ENCODE measurements at regions not wholly inside any gene's neighbourhood (a gene's known extent, or its start where the extent isn't known, plus 50 kb on each side); places are given as distances from the start of the nearest gene placed in this dataset.

- H3K27me3 Mint-ChIP-seq, result no peaks in the 10 kb centered on the region
- peaks cover 2% of the 10 kb centered on the region for H3K9me3 Mint-ChIP-seq
- H3K36me3 Mint-ChIP-seq (ENCODE audit: low read depth), result no peaks in the 10 kb centered on the region
- DNase-seq, result no peak
- H3K4me1 Mint-ChIP-seq, result no peaks in the 10 kb centered on the region
- no peak overlapping the region for H3K27ac Mint-ChIP-seq
- no peak overlapping the region for H3K4me3 Mint-ChIP-seq
- ATAC-seq, result no peak
These were observed 157.9 kb upstream of the TAS2R1 start for GRCh38 chr5:9787861-9788600.

GRCh38 chr5:9786380-9787360 lies 156.5 kb upstream of the TAS2R1 start:
- no peak for ATAC-seq
- no peaks in the 10 kb centered on the region for H3K27me3 Mint-ChIP-seq
- no peak overlapping the region for H3K27ac Mint-ChIP-seq
- no peaks in the 10 kb centered on the region for H3K36me3 Mint-ChIP-seq (ENCODE audit: low read depth)
- H3K4me1 Mint-ChIP-seq, result no peaks in the 10 kb centered on the region
- no peak overlapping the region for H3K4me3 Mint-ChIP-seq
- H3K9me3 Mint-ChIP-seq, result peaks cover 6% of the 10 kb centered on the region
- DNase-seq, result no peak

- no peaks in the 10 kb centered on the region for H3K27me3 Mint-ChIP-seq
- H3K9me3 Mint-ChIP-seq, result peaks cover 13% of the 10 kb centered on the region
- H3K27ac Mint-ChIP-seq, result no peak overlapping the region
- H3K4me1 Mint-ChIP-seq, result no peaks in the 10 kb centered on the region
- no peak for DNase-seq
- no peak overlapping the region for H3K4me3 Mint-ChIP-seq
- no peak for ATAC-seq
- no peaks in the 10 kb centered on the region for H3K36me3 Mint-ChIP-seq (ENCODE audit: low read depth)
These were observed 155.6 kb upstream of the TAS2R1 start for GRCh38 chr5:9785751-9786150.

- no peak for ATAC-seq
- no peaks in the 10 kb centered on the region for H3K36me3 Mint-ChIP-seq (ENCODE audit: low read depth)
- H3K4me1 Mint-ChIP-seq, result no peaks in the 10 kb centered on the region
- no peak overlapping the region for H3K27ac Mint-ChIP-seq
- peaks cover 19% of the 10 kb centered on the region for H3K9me3 Mint-ChIP-seq
- H3K27me3 Mint-ChIP-seq, result no peaks in the 10 kb centered on the region
- no peak for DNase-seq
- no peak overlapping the region for H3K4me3 Mint-ChIP-seq
These were observed 154.1 kb upstream of the TAS2R1 start for GRCh38 chr5:9784231-9784630.

- DNase-seq (no peak), ATAC-seq (no peak)
- Mint-ChIP-seq H3K27me3 (no peaks in the 10 kb centered on the region), H3K9me3 (peaks cover 24% of the 10 kb centered on the region), H3K4me1 (no peaks in the 10 kb centered on the region), H3K4me3 (no peak overlapping the region), H3K27ac (no peak overlapping the region), H3K36me3 (ENCODE audit: low read depth) (no peaks in the 10 kb centered on the region)
These were observed 152.8 kb upstream of the TAS2R1 start for GRCh38 chr5:9782826-9783560.

GRCh38 chr5:9781890-9782289 lies 151.7 kb upstream of the TAS2R1 start:
- Mint-ChIP-seq H3K4me1 (no peaks in the 10 kb centered on the region), H3K4me3 (no peak overlapping the region), H3K27me3 (no peaks in the 10 kb centered on the region), H3K36me3 (ENCODE audit: low read depth) (no peaks in the 10 kb centered on the region), H3K9me3 (peaks cover 27% of the 10 kb centered on the region), H3K27ac (no peak overlapping the region)
- ATAC-seq (no peak), DNase-seq (no peak)

GRCh38 chr5:9781275-9781674 lies 151.1 kb upstream of the TAS2R1 start:
- Mint-ChIP-seq H3K27ac (no peak overlapping the region), H3K36me3 (ENCODE audit: low read depth) (no peaks in the 10 kb centered on the region), H3K4me1 (no peaks in the 10 kb centered on the region), H3K9me3 (peaks cover 27% of the 10 kb centered on the region), H3K4me3 (no peak overlapping the region), H3K27me3 (no peaks in the 10 kb centered on the region)
- ATAC-seq, result no peak
- no peak for DNase-seq

GRCh38 chr5:9780501-9780900 lies 150.3 kb upstream of the TAS2R1 start:
- Mint-ChIP-seq H3K4me1 (no peaks in the 10 kb centered on the region), H3K27ac (no peak overlapping the region), H3K9me3 (peaks cover 27% of the 10 kb centered on the region), H3K27me3 (no peaks in the 10 kb centered on the region), H3K4me3 (no peak overlapping the region), H3K36me3 (ENCODE audit: low read depth) (no peaks in the 10 kb centered on the region)
- DNase-seq (no peak), ATAC-seq (no peak)

GRCh38 chr5:9776525-9776924 lies 146.4 kb upstream of the TAS2R1 start:
- Mint-ChIP-seq H3K9me3 (peaks cover 19% of the 10 kb centered on the region), H3K36me3 (ENCODE audit: low read depth) (no peaks in the 10 kb centered on the region), H3K27ac (no peak overlapping the region), H3K4me3 (no peak overlapping the region), H3K27me3 (no peaks in the 10 kb centered on the region), H3K4me1 (no peaks in the 10 kb centered on the region)
- ATAC-seq (no peak), DNase-seq (no peak)

- H3K27me3 Mint-ChIP-seq, result no peaks in the 10 kb centered on the region
- no peaks in the 10 kb centered on the region for H3K36me3 Mint-ChIP-seq (ENCODE audit: low read depth)
- DNase-seq (no peak), ATAC-seq (no peak)
- no peak overlapping the region for H3K4me3 Mint-ChIP-seq
- H3K4me1 Mint-ChIP-seq, result no peaks in the 10 kb centered on the region
- peaks cover 12% of the 10 kb centered on the region for H3K9me3 Mint-ChIP-seq
- no peak overlapping the region for H3K27ac Mint-ChIP-seq
These were observed 145.2 kb upstream of the TAS2R1 start for GRCh38 chr5:9775339-9775738.

- ATAC-seq (no peak), DNase-seq (no peak)
- H3K4me1 Mint-ChIP-seq, result no peaks in the 10 kb centered on the region
These were observed 144.4 kb upstream of the TAS2R1 start for GRCh38 chr5:9774472-9775079.

GRCh38 chr5:9771079-9771478 lies 140.9 kb upstream of the TAS2R1 start:
- H3K9me3 Mint-ChIP-seq, result peaks cover 18% of the 10 kb centered on the region

More at GRCh38 chr5:9774472-9775079, 144.4 kb upstream of the TAS2R1 start:
- peaks cover 8% of the 10 kb centered on the region for H3K9me3 Mint-ChIP-seq
- H3K27me3 Mint-ChIP-seq, result no peaks in the 10 kb centered on the region
- no peak overlapping the region for H3K4me3 Mint-ChIP-seq
- no peak overlapping the region for H3K27ac Mint-ChIP-seq
- no peaks in the 10 kb centered on the region for H3K36me3 Mint-ChIP-seq (ENCODE audit: low read depth)

GRCh38 chr5:9766581-9766980 lies 136.4 kb upstream of the TAS2R1 start:
- Mint-ChIP-seq H3K4me3 (no peak overlapping the region), H3K9me3 (peaks cover 18% of the 10 kb centered on the region), H3K27ac (no peak overlapping the region), H3K27me3 (no peaks in the 10 kb centered on the region), H3K4me1 (no peaks in the 10 kb centered on the region), H3K36me3 (ENCODE audit: low read depth) (no peaks in the 10 kb centered on the region)
- ATAC-seq (no peak), DNase-seq (no peak)

More at GRCh38 chr5:9771079-9771478, 140.9 kb upstream of the TAS2R1 start:
- DNase-seq (no peak), ATAC-seq (no peak)
- Mint-ChIP-seq H3K27me3 (no peaks in the 10 kb centered on the region), H3K36me3 (ENCODE audit: low read depth) (no peaks in the 10 kb centered on the region), H3K4me1 (no peaks in the 10 kb centered on the region), H3K27ac (no peak overlapping the region), H3K4me3 (no peak overlapping the region)

- peaks cover 18% of the 10 kb centered on the region for H3K9me3 Mint-ChIP-seq
- ATAC-seq, result no peak
- no peak for DNase-seq
- H3K36me3 Mint-ChIP-seq (ENCODE audit: low read depth), result no peaks in the 10 kb centered on the region
- no peaks in the 10 kb centered on the region for H3K27me3 Mint-ChIP-seq
- no peak overlapping the region for H3K4me3 Mint-ChIP-seq
- H3K27ac Mint-ChIP-seq, result no peak overlapping the region
- no peaks in the 10 kb centered on the region for H3K4me1 Mint-ChIP-seq
These were observed 135.4 kb upstream of the TAS2R1 start for GRCh38 chr5:9765419-9766140.

All from activated naive CD8-positive, alpha-beta T cell treated with anti-CD3 and anti-CD28 coated beads, Interleukin-2, amount 50 U/mL, for 24 hours (primary cell).